Right lobe of liver (tissue), 4 donors: ENCODE measurements at regions not wholly inside any gene's neighbourhood (a gene's known extent, or its start where the extent isn't known, plus 50 kb on each side); places are given as distances from the start of the nearest gene placed in this dataset.

Experiments used
- POLR2A ChIP-seq: fragments of 450-650 bp; IDR thresholded peaks from one replicate; pipeline ENCODE4 v1.6.1; 2017; ENCODE audit warnings: antibody characterized with exemption, mild to moderate bottlenecking
- TF ChIP-seq, protein P1 (sequence below), 4 donors: fragments of 200-600 bp in 3 of 4; fragments of 450-650 bp in 1 of 4; IDR thresholded peaks; one replicate each; pipeline versions ENCODE4 v1.5.1 to v1.8.0; 2016 to 2022; ENCODE audit warnings: antibody characterized with exemption in 4 of 4, mild to moderate bottlenecking in 2 of 4
- donor health status: DM: no; HTN: no; CAD: no.
- donor health status: DM: no; HTN: no; CAD: no.
- donor health status: DM: no; HTN: yes; CAD: no.

DNA sequence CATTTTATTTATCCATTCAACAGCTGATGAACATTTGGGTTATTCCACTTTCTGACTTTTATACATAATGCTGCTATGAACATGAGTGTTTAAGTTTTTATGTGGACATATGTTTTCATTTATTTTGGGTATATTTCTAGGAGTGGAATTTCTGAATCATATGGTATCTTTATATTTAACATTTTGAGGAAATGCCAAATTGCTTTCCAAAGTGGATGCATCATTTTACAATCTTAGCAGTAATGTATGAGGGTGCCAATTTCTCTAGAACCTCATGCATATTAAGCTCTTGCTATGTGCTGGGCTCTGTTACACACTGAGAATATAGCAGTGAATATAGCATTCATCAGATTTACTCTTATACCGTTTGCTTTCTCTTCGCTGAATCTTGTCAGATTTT lies 983.7 kb downstream of the STIM2 start:
- TF ChIP-seq POLR2A, result no peak
- TF ChIP-seq, protein P1, sequence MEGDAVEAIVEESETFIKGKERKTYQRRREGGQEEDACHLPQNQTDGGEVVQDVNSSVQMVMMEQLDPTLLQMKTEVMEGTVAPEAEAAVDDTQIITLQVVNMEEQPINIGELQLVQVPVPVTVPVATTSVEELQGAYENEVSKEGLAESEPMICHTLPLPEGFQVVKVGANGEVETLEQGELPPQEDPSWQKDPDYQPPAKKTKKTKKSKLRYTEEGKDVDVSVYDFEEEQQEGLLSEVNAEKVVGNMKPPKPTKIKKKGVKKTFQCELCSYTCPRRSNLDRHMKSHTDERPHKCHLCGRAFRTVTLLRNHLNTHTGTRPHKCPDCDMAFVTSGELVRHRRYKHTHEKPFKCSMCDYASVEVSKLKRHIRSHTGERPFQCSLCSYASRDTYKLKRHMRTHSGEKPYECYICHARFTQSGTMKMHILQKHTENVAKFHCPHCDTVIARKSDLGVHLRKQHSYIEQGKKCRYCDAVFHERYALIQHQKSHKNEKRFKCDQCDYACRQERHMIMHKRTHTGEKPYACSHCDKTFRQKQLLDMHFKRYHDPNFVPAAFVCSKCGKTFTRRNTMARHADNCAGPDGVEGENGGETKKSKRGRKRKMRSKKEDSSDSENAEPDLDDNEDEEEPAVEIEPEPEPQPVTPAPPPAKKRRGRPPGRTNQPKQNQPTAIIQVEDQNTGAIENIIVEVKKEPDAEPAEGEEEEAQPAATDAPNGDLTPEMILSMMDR (IDR thresholded peaks at IDR 0.05), result no peak
